ENCODE measurements at regions not wholly inside any gene's neighbourhood (a gene's known extent, or its start where the extent isn't known, plus 50 kb on each side); places are given as distances from the start of the nearest gene placed in this dataset.
"Not testable (repeated sequence)": the region's sequence is repeated elsewhere in the genome, so short reads cannot be mapped to it uniquely, and the experiment has no call there.

GRCh38 chr11:86166287-86166686 lies 78.3 kb upstream of the EED start:
- TF ChIP-seq CTCF (IDR thresholded peaks at IDR 0.05 in 4 of 5, conservative IDR thresholded peaks at IDR 0.05 in 1 of 5); POLR2A (IDR thresholded peaks at IDR 0.05): not testable (repeated sequence)

Data from gastrocnemius medialis (tissue), 4 donors.